GM18868 (cell line): ENCODE measurements at regions not wholly inside any gene's neighbourhood (a gene's known extent, or its start where the extent isn't known, plus 50 kb on each side); places are given as distances from the start of the nearest gene placed in this dataset.

Experiments used
- ATAC-seq: cut with Tn5 transposase; IDR thresholded peaks from one replicate; pipeline ENCODE4 v1.9.1; 2021; ENCODE audit warnings: mild to moderate bottlenecking, moderate library complexity; ENCODE audit not compliant: unreplicated experiment

GRCh38 chr1:5109633-5110032 lies 455.2 kb downstream of the AJAP1 start:
- ATAC-seq: no peak

DNA sequence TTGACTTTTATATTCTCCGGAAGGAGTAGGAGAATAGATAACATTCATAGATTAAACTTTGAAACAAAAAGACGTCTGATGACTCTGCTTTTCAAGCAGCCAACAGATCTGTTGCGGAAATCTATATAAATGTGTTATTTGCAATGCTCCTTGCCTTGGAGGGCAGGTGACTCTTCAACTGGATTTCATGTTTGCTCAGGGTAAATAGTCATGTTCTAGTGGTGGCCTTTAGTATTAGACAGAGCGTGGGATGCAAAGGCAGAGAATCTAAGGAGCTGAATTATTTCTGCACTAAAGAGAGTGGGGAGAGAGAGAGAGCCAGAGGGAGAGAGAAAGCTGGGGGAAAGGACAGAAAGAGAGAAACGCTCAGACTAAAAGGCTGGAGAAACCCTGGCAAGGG lies 454.3 kb downstream of the AJAP1 start:
- ATAC-seq: no peak

GRCh38 chr1:5105744-5106143 lies 451.3 kb downstream of the AJAP1 start:
- ATAC-seq: no peak

DNA sequence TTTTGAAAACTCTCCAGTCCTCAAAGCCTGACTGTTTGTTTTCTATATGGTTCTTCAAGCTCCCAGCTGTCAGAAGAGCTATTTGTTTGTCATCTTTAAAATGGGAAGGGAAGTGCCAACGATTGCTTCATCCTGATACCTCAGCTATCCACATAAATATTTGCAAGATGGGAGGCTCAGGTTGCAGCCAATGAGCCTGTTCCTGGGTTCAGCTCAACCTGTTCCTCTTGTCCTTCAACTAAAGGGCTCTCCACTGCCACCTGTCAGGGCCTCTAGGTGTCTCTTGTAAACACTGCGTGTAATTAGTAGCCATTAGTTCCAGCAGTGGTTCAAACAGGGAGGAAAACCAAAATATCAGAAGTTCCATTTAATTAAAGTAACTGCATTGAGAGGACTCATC lies 445.1 kb downstream of the AJAP1 start:
- no peak for ATAC-seq

DNA sequence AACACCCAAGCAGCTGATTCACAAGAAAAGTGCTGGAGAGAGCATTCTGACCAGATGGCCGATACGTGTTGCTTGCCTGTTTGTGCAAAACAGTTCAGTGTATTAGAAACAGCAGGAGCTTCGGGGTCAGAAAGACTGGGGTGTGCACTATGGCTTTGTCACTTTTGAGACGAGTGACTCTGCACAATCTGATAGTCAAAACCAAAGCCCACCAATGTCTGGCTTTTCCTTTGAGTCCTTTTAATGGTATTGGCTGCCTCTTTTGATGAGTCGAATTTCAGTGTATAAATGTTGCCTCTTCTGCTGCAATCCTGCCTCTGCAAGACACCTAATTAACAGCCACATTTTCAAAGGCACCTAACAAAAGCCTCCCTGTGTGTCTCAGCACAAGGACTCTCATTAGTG lies 444.6 kb downstream of the AJAP1 start:
- ATAC-seq: no peak

DNA sequence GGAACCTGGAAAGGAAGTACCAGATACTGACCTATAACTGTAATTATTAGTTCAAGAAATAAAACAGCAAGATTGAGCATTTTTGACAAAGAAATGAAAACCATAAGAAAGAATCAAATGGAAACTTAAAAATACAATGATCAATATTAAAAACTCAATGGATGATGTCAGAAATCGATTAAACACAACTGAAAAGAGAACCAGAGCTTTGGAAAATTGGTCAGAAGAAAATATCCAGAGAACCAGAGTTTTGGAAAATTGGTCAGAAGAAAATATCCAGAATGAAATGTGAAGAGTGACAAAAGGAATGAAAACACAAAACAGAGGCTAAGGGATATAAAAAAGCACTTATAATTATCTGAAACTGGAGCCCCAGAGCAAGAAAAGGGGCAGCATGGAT lies 438.6 kb downstream of the AJAP1 start:
- no peak for ATAC-seq

- ATAC-seq: no peak
Observed at GRCh38 chr1:5084676-5085075, 430.3 kb downstream of the AJAP1 start.

DNA sequence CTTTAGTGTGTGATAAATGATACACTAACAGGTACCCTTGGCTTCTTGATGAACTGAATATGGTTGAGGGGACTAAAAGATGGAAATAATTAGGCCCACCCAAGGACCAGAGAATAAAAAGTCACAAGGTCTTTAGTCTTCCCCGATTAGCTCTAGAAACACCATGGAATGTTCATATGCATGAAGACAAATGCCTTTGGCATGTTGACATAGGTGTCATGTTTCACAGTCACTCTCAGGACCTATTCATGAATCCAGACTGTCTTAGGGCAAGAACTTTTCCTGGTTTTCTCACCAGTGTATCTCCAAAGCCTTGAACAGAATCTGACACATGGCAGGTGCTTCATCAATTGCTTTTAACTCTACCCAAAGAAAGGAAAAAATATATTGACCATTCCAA lies 412.8 kb downstream of the AJAP1 start:
- ATAC-seq: no peak

GRCh38 chr1:5053744-5054143 lies 399.3 kb downstream of the AJAP1 start:
- ATAC-seq: no peak

DNA sequence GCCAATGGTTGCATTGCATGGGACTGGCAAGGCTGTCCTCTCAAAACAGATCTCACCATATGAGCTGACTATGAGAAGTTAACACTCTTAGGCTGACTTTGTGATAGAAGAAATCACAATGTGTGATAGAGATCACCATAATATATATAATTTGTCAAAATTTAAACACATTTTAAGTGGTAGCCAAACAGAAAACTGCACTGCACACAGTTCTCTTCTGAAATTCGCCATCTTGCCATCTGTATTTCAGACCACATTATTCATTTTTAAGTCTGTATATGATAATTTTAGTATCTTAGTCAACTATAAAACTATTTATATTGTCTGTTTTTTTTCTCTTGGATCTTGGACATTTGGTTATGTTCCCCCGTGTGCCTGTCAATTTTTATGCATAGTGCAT lies 374.7 kb downstream of the AJAP1 start:
- no peak for ATAC-seq

GRCh38 chr1:5012249-5012648 lies 357.8 kb downstream of the AJAP1 start:
- ATAC-seq: no peak

DNA sequence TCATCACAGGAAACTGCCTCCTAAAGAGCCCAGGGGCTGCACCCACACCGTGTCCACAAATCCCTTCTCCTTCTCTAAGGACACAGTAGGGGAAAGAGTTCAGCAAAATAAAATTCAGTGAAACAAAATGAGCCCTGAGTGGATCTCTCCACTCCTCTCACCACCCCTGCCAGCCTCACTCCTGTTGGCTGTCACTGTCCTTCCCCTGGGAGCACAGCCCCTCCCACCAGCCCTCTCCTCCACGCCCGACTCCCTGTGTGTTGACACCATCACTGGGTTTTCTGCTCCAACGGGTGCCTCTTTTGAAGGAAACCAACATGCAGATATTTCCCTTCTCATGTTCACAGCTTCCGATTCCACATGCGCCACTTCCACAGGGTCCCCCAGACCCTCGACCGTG lies 356.2 kb downstream of the AJAP1 start:
- no peak for ATAC-seq

DNA sequence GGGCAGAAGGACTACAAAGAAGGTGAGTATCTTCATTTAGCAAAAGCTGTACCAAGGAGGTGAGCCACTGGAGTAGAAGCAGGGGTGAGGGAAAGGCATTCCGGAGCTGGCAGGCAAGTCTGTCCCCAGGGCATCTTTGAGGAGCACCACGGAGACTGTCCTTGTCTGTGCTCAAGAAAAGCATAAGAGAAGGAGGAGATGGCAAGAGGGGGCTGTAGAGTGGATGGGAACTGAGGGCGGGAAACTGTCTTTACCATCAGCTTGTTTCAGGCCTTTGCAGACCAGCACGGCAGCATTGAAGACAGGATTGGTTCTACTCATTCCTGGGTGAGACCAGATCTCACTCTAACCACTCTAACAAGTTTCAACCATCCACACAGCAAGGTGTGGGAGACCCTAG lies 355.8 kb downstream of the AJAP1 start:
- ATAC-seq: no peak

- no peak for ATAC-seq
Observed at GRCh38 chr1:5009376-5010065, 355.1 kb downstream of the AJAP1 start.

DNA sequence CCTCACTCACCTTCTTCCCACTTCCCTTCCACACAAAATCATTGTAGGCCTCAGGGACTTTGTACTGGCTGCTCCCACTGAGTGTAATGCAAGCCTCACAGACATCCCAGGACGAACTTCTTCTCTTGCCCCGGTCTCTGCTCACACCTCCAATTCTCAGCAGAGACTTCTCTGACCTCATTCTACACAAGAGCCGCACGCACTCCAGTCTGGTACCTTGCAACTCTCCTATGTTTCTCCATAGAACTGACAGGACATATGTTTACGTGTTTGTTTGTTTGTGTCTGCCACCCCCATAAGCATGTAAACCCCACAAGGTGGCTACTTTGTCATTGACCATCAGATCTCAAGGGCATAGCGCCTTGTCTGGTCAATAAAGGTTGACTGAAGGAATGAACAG lies 350.8 kb downstream of the AJAP1 start:
- no peak for ATAC-seq

GRCh38 chr1:5002676-5003075 lies 348.3 kb downstream of the AJAP1 start:
- ATAC-seq: no peak

DNA sequence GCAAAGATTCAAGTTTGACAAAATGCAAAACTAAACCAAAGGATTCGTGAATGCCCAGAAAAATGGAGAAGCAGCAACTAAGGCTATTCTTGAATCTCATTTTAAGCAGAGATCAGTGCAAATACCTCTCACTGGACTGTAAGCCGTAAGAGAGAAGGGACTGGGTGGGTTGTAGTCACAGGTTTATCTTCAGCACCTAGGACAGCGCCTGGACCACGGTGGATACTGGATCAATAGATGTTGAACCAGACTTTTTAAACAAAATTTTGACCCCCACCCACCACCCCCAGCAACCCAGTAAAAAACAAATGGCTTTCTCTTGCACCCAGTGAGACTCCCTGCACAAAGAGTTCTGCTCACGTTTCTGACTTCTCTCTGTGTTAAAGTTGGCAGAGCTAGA lies 347.1 kb downstream of the AJAP1 start:
- ATAC-seq: no peak

DNA sequence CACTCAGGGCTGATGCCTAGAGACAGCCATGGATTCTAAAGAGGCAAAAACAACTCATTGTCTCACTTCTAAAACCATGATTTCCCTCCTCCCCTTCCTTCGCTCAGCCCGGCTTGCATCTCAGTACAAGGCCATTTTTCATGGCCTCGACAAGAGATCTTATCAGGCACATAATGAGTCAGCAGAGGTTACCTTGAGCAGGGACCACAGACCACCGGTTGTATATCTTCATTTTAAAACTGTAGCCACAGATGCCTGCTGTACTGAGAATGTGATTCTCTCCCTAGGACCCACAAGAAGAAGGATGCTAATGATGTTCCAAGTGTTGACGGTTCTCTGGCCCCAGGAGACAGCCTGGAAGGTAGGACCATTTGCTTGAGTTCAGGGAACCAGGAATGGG lies 331.9 kb downstream of the AJAP1 start:
- no peak for ATAC-seq

DNA sequence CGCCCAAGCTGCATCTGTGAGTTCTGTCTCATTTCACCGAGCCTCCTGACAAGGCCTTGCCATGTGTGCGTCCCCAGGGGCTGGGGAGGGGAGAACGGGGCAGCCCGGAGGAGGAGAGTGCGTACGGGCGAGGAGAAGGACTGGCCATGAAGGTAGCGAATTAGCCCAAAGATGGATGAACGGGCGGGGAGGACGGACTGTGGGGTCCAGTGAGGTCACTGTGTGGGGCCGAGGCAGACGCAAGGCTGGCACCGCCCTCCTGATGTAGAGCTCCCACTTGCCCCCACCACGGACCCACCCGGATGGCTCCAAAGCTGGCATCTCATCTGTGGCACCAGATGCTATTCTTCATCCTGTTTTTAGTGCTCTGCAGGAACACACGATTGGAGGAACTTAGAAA lies 330.4 kb downstream of the AJAP1 start:
- ATAC-seq: no peak

GRCh38 chr1:4980211-4980610 lies 325.8 kb downstream of the AJAP1 start:
- ATAC-seq: no peak

- no peak for ATAC-seq
Observed at GRCh38 chr1:4978660-4979390, 324.4 kb downstream of the AJAP1 start.

- ATAC-seq: no peak
Observed at GRCh38 chr1:4977701-4978100, 323.3 kb downstream of the AJAP1 start.
